Neural cell (in vitro differentiated cells): ENCODE measurements at regions not wholly inside any gene's neighbourhood (a gene's known extent, or its start where the extent isn't known, plus 50 kb on each side); places are given as distances from the start of the nearest gene placed in this dataset.

Experiments used
- EP300 ChIP-seq: fragments of 450-650 bp; conservative IDR thresholded peaks from 2 replicates; pipeline ENCODE4 v1.6.1; 2014; ENCODE audit warnings: antibody characterized with exemption, mild to moderate bottlenecking, moderate library complexity; ENCODE audit not compliant: poor library complexity, severe bottlenecking
- EZH2 ChIP-seq: fragments of 200-600, 300-800 bp; shearing (Covaris generic), sonication (generic); IDR thresholded peaks from 2 replicates; pipeline ENCODE4 v1.6.1; 2014; ENCODE audit warnings: antibody characterized with exemption, low read length, borderline replicate concordance, mild to moderate bottlenecking; ENCODE audit not compliant: insufficient read depth, poor library complexity, severe bottlenecking
- POLR2AphosphoS5 ChIP-seq: IDR thresholded peaks from 2 replicates; pipeline ENCODE4 v1.6.1; 2012
- RAD21 ChIP-seq: fragments of 450-650 bp; conservative IDR thresholded peaks from 2 replicates; pipeline ENCODE4 v1.6.1; 2014; ENCODE audit warnings: antibody characterized with exemption, mild to moderate bottlenecking, moderate library complexity
- TAF1 ChIP-seq: IDR thresholded peaks from 2 replicates; pipeline ENCODE4 v1.6.1; 2012; ENCODE audit warnings: low read depth
- TF ChIP-seq, protein P1 (sequence below): fragments of 450-650 bp; IDR thresholded peaks from 2 replicates; pipeline ENCODE4 v1.5.1; 2014; ENCODE audit warnings: antibody characterized with exemption, mild to moderate bottlenecking, moderate library complexity; ENCODE audit not compliant: poor library complexity, severe bottlenecking

DNA sequence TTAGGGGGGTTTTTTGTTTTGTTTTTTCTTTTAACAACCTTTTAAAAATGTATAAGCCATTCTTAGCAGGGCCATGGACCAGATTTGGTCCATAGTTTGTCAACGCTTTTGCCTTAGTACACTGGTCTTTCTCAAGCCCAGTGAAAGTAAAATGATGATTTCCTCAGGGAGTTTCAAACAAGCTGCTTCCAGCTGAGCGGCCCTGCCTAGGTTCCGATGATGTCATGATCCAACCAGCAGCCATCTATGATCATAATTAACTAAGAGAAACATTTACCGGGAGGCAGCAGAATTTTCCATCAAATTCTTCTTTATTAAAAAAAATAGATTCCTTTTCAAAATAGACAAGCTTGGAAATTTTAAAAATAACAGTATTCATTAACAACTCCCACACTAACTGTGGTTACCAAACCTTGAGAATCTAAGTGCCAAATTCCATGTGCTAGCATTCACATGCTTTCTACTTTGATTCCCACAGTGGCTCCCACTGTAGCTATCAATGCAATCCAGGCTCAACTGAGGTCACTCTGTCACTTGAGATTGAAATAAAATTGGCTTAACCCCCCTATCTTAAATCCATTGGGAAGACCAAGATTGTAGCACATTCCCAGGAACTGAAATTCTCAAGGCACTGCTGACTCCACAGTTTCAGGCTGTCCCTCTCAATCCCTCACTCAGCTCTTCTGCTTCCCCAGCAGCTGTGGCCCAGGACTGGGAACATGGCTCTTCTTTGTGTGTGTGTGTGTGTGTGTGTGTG is 148.9 kb downstream of the RNF152 start:
- TF ChIP-seq, protein P1, sequence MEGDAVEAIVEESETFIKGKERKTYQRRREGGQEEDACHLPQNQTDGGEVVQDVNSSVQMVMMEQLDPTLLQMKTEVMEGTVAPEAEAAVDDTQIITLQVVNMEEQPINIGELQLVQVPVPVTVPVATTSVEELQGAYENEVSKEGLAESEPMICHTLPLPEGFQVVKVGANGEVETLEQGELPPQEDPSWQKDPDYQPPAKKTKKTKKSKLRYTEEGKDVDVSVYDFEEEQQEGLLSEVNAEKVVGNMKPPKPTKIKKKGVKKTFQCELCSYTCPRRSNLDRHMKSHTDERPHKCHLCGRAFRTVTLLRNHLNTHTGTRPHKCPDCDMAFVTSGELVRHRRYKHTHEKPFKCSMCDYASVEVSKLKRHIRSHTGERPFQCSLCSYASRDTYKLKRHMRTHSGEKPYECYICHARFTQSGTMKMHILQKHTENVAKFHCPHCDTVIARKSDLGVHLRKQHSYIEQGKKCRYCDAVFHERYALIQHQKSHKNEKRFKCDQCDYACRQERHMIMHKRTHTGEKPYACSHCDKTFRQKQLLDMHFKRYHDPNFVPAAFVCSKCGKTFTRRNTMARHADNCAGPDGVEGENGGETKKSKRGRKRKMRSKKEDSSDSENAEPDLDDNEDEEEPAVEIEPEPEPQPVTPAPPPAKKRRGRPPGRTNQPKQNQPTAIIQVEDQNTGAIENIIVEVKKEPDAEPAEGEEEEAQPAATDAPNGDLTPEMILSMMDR: no peak
- TF ChIP-seq EZH2 (no peak), TAF1 (no peak), POLR2AphosphoS5 (no peak), EP300 (no peak), RAD21 (no peak)
